ENCODE measurements at regions not wholly inside any gene's neighbourhood (a gene's known extent, or its start where the extent isn't known, plus 50 kb on each side); places are given as distances from the start of the nearest gene placed in this dataset.

GRCh38 chr11:115751243-115752015, 247.2 kb upstream of the CADM1 start:
- intact Hi-C loops (cut with DNase I) = no loop called here
- Histone ChIP-seq H3K4me3 (no peak overlapping the region), H3K27ac (no peak overlapping the region), H3K36me3 (no peaks in the 10 kb centered on the region), H3K27me3 (peaks cover 0 to 51% of the 10 kb centered on the region in 2 donors), H3K9me3 (no peaks in the 10 kb centered on the region), H3K4me1 (no peaks in the 10 kb centered on the region)
- ATAC-seq (no peak), DNase-seq (no peak)
- TF ChIP-seq CTCF (IDR thresholded peaks at IDR 0.05) = no peak

- no peak for ATAC-seq
- Histone ChIP-seq H3K4me1 (no peaks in the 10 kb centered on the region), H3K9me3 (no peaks in the 10 kb centered on the region), H3K27ac (no peak overlapping the region), H3K36me3 (no peaks in the 10 kb centered on the region), H3K4me3 (no peak overlapping the region), H3K27me3 (peaks cover 0 to 82% of the 10 kb centered on the region in 2 donors)
- TF ChIP-seq CTCF (IDR thresholded peaks at IDR 0.05) = no peak
- no peak for DNase-seq
- intact Hi-C loops (cut with DNase I) = no loop called here
These were observed 241.6 kb upstream of the CADM1 start for GRCh38 chr11:115745610-115746512.

GRCh38 chr11:115745066-115745465, 240.9 kb upstream of the CADM1 start:
- Histone ChIP-seq H3K4me3 (no peak overlapping the region), H3K9me3 (no peaks in the 10 kb centered on the region), H3K27ac (no peak overlapping the region), H3K4me1 (no peaks in the 10 kb centered on the region), H3K36me3 (no peaks in the 10 kb centered on the region), H3K27me3 (peaks cover 0 to 74% of the 10 kb centered on the region in 2 donors)
- no peak for DNase-seq
- no peak for ATAC-seq
- TF ChIP-seq CTCF (IDR thresholded peaks at IDR 0.05) = no peak
- intact Hi-C loops (cut with DNase I) = no loop called here

GRCh38 chr11:115743719-115744118, 239.5 kb upstream of the CADM1 start:
- Histone ChIP-seq H3K4me3 (no peak overlapping the region), H3K4me1 (no peaks in the 10 kb centered on the region), H3K27ac (no peak overlapping the region), H3K27me3 (peaks cover 0 to 62% of the 10 kb centered on the region in 2 donors), H3K9me3 (no peaks in the 10 kb centered on the region), H3K36me3 (no peaks in the 10 kb centered on the region)
- no peak for TF ChIP-seq CTCF (IDR thresholded peaks at IDR 0.05)
- intact Hi-C loops (cut with DNase I) = no loop called here
- DNase-seq (no peak), ATAC-seq (no peak)
